GM19238 (cell line): ENCODE measurements at regions not wholly inside any gene's neighbourhood (a gene's known extent, or its start where the extent isn't known, plus 50 kb on each side); places are given as distances from the start of the nearest gene placed in this dataset.
"Not testable (repeated sequence)": the region's sequence is repeated elsewhere in the genome, so short reads cannot be mapped to it uniquely, and the experiment has no call there.

Experiments used
- DNase-seq: peaks from one replicate; pipeline ENCODE4 v3.0.0; 2011; ENCODE audit warnings: low spot score; ENCODE audit not compliant: insufficient read length

GRCh38 chr11:82225502-82225901 lies 508.2 kb downstream of the FAM181B start:
- DNase-seq = no peak

GRCh38 chr11:82216927-82217570 lies 516.6 kb downstream of the FAM181B start:
- DNase-seq = no peak

- DNase-seq = no peak
Observed at GRCh38 chr11:82210011-82210410, 523.7 kb downstream of the FAM181B start.

- DNase-seq = no peak
Observed at GRCh38 chr11:82195283-82195682, 538.4 kb downstream of the FAM181B start.

GRCh38 chr11:82194521-82194920 lies 539.1 kb downstream of the FAM181B start:
- DNase-seq = no peak

- no peak for DNase-seq
Observed at GRCh38 chr11:82191695-82192094, 542.0 kb downstream of the FAM181B start.

GRCh38 chr11:82185925-82186324 lies 547.7 kb downstream of the FAM181B start:
- no peak for DNase-seq

- no peak for DNase-seq
Observed at GRCh38 chr11:82184966-82185365, 548.7 kb downstream of the FAM181B start.

GRCh38 chr11:82183346-82183745 lies 550.3 kb downstream of the FAM181B start:
- no peak for DNase-seq

- DNase-seq = not testable (repeated sequence)
Observed at GRCh38 chr11:82182697-82183096, 551.0 kb downstream of the FAM181B start.

GRCh38 chr11:82181796-82182195 lies 551.9 kb downstream of the FAM181B start:
- not testable (repeated sequence) for DNase-seq

GRCh38 chr11:82176945-82177344 lies 556.7 kb downstream of the FAM181B start:
- DNase-seq = no peak

- DNase-seq = no peak
Observed at GRCh38 chr11:82176365-82176764, 557.3 kb downstream of the FAM181B start.

- DNase-seq = no peak
Observed at GRCh38 chr11:82174610-82175009, 559.1 kb downstream of the FAM181B start.

GRCh38 chr11:82146789-82147188 lies 586.9 kb downstream of the FAM181B start:
- DNase-seq = no peak

- DNase-seq = no peak
Observed at GRCh38 chr11:82118946-82119345, 614.7 kb downstream of the FAM181B start.

GRCh38 chr11:82117362-82117761 lies 616.3 kb downstream of the FAM181B start:
- no peak for DNase-seq

GRCh38 chr11:82105331-82105998 lies 628.2 kb downstream of the FAM181B start:
- no peak for DNase-seq

GRCh38 chr11:82092904-82093303 lies 640.8 kb downstream of the FAM181B start:
- no peak for DNase-seq

GRCh38 chr11:82089426-82089825 lies 644.2 kb downstream of the FAM181B start:
- no peak for DNase-seq

- no peak for DNase-seq
Observed at GRCh38 chr11:82085493-82085892, 648.2 kb downstream of the FAM181B start.

- DNase-seq = no peak
Observed at GRCh38 chr11:82082976-82083375, 650.7 kb downstream of the FAM181B start.

- no peak for DNase-seq
Observed at GRCh38 chr11:82080160-82080559, 653.5 kb downstream of the FAM181B start.
